HG03139 (cell line): ENCODE measurements at regions not wholly inside any gene's neighbourhood (a gene's known extent, or its start where the extent isn't known, plus 50 kb on each side); places are given as distances from the start of the nearest gene placed in this dataset.
"Not testable (repeated sequence)": the region's sequence is repeated elsewhere in the genome, so short reads cannot be mapped to it uniquely, and the experiment has no call there.

Experiments used
- ATAC-seq: cut with Tn5 transposase; IDR thresholded peaks from one replicate; pipeline ENCODE4 v1.9.1; 2021; ENCODE audit not compliant: unreplicated experiment

DNA sequence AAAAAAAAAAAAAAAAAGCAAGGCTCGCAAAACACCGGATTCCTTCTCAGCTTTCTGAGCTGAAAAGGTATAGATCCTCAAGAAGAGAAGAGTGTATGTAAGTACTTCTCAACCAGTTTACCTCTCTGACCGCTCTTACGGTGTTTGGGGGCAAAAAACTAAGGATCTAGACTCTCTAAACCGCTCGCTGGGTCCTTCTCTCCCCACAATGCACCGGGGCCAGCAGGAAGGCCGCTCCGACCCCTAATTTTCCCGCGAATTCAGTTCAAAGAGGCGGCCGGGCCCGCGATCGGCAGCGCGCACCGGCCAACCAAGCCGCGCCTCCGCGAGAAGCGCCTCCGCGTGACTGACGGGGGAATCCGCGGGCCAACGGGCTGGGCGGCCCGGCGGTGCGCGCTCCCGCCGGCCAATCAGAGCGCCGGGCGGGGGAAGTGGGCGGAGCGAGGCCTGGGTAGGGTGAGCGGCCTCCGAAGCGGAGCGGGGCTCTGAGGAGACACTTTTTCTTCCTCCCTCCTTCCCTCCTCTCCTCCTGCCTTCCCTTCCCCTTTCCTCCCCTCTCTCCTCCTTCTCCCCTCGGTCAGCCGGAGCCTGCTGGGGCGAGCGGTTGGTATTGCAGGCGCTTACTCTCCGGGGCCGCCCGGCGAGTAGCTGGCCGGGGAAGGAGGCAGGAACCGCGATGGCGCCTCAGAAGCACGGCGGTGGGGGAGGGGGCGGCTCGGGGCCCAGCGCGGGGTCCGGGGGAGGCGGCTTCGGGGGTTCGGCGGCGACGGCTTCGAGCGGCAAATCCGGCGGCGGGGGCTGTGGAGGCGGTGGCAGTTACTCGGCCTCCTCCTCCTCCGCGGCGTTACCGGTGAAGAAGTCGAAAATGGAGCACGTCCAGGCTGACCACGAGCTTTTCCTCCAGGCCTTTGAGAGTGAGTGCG, 93.0 kb downstream of the CRLF3 start:
- peak; percentile 86 for ATAC-seq

- ATAC-seq, result not testable (repeated sequence)
These were observed 93.7 kb downstream of the CRLF3 start for GRCh38 chr17:30730837-30731209.

GRCh38 chr17:30730171-30730836, 94.2 kb downstream of the CRLF3 start:
- ATAC-seq, result not testable (repeated sequence)

GRCh38 chr17:30729471-30730170, 94.9 kb downstream of the CRLF3 start:
- not testable (repeated sequence) for ATAC-seq

- ATAC-seq, result not testable (repeated sequence)
These were observed 97.0 kb downstream of the CRLF3 start for GRCh38 chr17:30727517-30727916.

DNA sequence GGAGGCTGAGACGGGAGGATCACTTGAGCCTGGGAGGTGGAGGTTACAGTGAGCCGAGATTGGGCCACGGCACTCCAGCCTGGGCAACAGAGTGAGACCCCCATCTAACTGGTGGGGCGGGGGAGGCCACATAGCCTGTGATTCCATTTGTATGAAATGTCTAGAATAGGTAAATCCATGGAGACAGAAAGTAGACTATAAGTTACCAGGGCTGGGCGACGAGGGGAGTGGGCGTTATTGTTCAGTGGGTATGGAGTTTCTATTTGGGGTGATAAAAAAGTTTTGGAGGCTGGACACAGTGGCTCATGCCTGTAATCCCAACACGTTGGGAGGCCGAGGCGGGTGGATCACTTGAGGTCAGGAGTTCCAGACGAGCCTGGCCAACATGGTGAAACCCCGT, 97.8 kb downstream of the CRLF3 start:
- not testable (repeated sequence) for ATAC-seq

GRCh38 chr17:30726310-30726709, 98.2 kb downstream of the CRLF3 start:
- ATAC-seq, result not testable (repeated sequence)

DNA sequence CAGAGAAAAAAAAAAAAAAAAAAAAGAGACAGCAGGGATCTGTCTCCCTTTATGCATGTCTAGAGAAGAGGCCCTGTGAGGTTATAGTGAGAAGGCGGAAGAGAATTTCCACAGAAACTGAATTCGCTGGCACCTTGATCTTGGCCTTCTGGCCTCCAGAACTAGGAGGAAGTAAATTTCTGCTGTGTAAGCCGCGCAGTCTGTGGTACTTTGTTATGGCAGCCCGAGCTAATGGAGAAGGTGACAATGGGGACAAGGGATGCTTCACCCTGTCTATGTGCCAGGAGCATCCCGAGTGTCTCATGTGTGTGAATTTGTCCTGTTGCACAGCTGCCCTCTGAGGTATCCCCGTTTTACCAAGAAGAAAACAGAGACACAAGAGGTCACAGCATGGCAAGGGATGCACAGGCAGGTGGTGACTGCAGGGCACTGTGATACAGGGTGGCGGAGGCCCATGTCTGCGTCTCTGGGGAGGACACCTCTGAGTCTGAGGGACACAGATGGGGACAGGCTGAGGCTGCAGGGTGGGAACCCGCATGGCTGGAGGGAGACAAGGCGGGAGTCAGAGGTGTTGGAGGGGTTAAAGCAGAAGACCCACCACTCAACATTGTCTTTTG, 100.3 kb downstream of the CRLF3 start:
- not testable (repeated sequence) for ATAC-seq

DNA sequence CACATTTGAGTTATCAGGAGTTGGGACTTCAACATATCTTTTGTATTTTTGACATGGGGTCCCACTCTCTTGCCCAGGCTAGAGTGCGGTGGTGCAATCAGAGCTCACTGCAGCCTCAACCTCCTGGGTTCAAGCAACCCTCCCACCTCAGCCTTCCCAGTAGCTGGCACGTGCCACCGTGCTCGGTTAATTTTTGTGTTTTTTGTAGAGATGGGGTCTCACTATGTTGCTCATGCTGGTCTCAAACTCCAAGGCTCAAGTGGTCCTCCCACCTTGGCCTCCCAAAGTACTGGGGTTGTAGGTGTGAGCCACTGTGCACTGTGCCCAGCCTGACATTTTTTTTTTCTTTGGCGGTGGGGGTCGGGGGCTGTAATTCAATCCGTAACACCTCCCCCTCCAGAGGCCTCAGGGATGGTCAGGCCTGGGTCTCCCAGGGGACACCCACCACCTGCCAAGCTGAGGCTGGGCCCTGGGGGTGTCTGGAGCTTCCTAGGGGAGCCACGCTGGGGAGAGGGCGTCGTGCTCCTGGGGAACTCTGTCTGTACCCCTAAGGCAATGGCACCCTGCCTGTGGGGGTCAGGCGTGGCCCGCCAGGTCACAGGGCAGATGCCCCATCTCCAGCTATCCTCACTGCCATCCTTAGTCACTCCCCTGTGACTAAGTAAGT, 102.2 kb downstream of the CRLF3 start:
- ATAC-seq, result not testable (repeated sequence)

DNA sequence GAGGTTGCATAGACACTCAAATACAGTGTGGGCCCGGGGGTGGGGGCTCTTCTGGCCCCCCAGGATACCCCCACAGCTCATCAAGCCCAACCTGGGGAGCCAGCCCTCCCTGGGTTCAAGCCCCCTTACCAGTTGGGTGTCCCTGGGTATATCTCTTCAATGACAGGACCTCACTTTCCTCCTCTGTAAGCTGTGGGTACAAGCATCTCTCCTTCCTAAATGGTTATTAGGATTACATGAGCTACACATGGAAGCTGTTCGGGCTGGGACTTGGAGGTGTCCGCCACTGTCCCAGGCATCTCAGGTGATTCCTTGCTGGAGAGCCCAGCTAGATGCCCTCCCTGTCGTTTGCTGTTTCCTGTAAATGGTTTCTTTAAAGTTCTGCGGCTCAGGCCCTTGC, 103.5 kb downstream of the CRLF3 start:
- not testable (repeated sequence) for ATAC-seq

- no peak for ATAC-seq
These were observed 104.5 kb downstream of the CRLF3 start for GRCh38 chr17:30720013-30720471.

DNA sequence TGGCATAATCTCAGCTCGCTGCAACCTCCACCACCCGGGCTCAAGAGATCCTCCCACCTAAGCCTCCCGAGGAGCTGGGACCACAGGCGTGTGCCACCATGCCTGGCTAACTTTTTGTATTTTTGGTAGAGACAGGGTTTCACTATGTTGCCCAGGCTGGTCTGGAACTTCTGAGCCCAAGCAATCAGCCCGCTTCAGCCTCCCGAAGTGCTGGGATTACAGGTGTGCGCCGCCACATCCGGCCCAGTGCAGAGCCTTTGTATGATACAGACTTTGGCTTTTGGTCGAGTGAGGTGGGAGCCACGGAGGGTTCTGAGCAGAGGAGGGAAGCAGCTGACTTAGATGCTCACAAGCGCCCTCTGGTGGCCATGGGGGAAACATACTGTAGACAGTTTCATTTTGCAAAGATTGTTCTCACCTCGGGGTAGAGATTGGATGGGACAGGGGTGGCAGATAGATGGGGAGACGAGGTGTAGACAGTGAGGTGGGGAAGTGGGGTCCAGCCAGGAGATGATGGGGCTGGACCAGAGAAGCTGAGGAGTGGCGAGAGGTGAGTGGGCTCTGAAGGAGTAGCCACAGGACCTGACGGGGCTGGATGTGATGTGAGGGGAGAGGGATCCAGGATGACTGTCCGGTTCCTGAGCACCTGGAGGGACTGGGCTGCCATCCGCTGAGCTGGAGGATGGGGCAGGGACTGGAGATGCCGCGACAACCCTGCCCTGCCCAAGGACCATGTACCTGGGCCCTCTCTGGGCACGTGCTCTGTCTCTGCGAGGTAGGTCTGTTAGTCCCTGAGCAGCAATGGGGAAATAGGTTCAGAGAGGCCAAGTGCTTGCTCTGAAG, 105.1 kb downstream of the CRLF3 start:
- ATAC-seq, result not testable (repeated sequence)

DNA sequence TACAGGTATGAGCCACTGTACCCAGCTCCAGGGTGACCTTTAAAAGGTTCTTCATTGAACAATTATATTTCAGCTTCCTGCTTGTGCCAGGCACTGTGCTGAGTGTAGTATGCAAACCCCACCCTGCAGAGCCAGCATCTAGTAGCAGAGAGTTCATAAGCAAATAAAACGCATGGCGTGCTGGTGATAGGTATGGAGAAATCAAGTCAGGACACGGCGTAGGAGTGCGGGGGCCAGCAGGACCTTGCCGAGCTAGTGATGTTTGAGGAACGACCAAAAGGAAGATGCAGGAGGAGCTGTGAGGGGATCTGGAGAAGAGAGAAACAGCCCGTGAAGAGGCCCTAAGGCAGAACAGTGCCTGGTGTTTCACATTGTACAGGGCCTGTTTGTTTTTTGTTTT, 105.8 kb downstream of the CRLF3 start:
- not testable (repeated sequence) for ATAC-seq

GRCh38 chr17:30718099-30718447, 106.4 kb downstream of the CRLF3 start:
- ATAC-seq, result not testable (repeated sequence)

GRCh38 chr17:30717291-30718098, 107.0 kb downstream of the CRLF3 start:
- no peak for ATAC-seq

DNA sequence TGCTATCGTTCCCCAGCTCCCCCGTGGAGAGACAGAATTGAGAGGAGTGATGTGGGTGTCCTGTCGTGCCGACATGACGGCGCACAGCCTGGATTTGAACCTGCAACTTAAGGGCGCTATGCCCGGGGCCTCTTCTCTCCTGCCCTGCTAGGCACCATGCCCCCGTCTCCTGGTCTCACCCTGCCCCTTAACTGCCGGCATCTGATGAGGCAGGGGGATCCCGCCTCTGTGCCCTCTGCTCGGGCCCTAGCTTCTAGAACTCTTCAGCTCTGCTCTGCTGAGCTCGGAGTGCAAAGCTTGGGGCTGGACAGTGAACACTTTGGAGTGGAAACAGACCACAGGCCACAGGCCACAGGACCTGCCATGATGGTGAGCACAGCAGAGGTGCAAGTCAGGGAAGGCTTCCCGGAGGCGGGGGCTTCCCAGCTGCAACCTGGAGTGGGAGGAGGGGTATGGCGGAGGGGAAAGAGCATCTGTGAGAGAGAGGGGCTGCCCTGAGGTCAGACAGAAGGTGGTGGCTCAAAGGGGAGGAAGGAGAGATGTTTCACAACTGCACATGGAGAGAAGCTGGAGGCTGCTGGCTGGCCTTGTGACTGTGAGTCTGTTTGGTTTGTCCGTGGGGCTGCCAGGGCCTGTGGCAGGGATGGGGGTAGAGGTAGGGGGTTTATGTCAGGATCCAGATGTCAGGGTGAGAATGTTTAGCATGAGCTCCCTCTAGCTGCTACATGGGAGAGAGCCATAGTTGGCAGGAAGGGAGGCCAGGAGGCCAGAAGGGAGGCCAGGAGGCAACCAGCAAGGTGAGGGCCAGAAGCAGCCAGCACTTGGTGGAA, 107.8 kb downstream of the CRLF3 start:
- no peak for ATAC-seq

GRCh38 chr17:30714825-30715622, 109.5 kb downstream of the CRLF3 start:
- ATAC-seq, result not testable (repeated sequence)
